WI38 (cell line): ENCODE measurements at regions not wholly inside any gene's neighbourhood (a gene's known extent, or its start where the extent isn't known, plus 50 kb on each side); places are given as distances from the start of the nearest gene placed in this dataset.
"Not testable (repeated sequence)": the region's sequence is repeated elsewhere in the genome, so short reads cannot be mapped to it uniquely, and the experiment has no call there.

Experiments
- H3K4me3 ChIP-seq: 2 replicates; pipeline ENCODE4 v1.5.1; 2011; ENCODE audit warnings: low read depth, mild to moderate bottlenecking, control low read depth, low read length
- CTCF ChIP-seq: IDR thresholded peaks from 2 replicates; pipeline ENCODE4 v1.5.1; 2012; ENCODE audit warnings: low read depth, mild to moderate bottlenecking, control low read depth, low read length

- TF ChIP-seq CTCF, result no peak
- no peak overlapping the region for H3K4me3 ChIP-seq
Observed at GRCh38 chr14:88983755-88984154, 159.3 kb downstream of the TTC8 start.

GRCh38 chr14:88985654-88986053 is 161.2 kb downstream of the TTC8 start:
- TF ChIP-seq CTCF, result no peak
- no peak overlapping the region for H3K4me3 ChIP-seq

- H3K4me3 ChIP-seq, result no peak overlapping the region
- TF ChIP-seq CTCF, result no peak
Observed at GRCh38 chr14:88986146-88986841, 161.8 kb downstream of the TTC8 start.

- not testable (repeated sequence) for H3K4me3 ChIP-seq
Observed at GRCh38 chr14:88986908-88987307, 162.5 kb downstream of the TTC8 start.

- H3K4me3 ChIP-seq, result no peak overlapping the region
- TF ChIP-seq CTCF, result no peak
Observed at GRCh38 chr14:88987516-88987915, 163.1 kb downstream of the TTC8 start.

GRCh38 chr14:88989911-88990310 is 165.5 kb downstream of the TTC8 start:
- no peak for TF ChIP-seq CTCF
- no peak overlapping the region for H3K4me3 ChIP-seq

- no peak overlapping the region for H3K4me3 ChIP-seq
- no peak for TF ChIP-seq CTCF
Observed at GRCh38 chr14:88990856-88991255, 166.4 kb downstream of the TTC8 start.

- H3K4me3 ChIP-seq, result no peak overlapping the region
- no peak for TF ChIP-seq CTCF
Observed at GRCh38 chr14:88992011-88992410, 167.6 kb downstream of the TTC8 start.
